ENCODE measurements at regions not wholly inside any gene's neighbourhood (a gene's known extent, or its start where the extent isn't known, plus 50 kb on each side); places are given as distances from the start of the nearest gene placed in this dataset.
A peak's percentile ranks its signal among the peaks of the same experiment; 100 is the strongest.
"Not testable (repeated sequence)": the region's sequence is repeated elsewhere in the genome, so short reads cannot be mapped to it uniquely, and the experiment has no call there.

DNA sequence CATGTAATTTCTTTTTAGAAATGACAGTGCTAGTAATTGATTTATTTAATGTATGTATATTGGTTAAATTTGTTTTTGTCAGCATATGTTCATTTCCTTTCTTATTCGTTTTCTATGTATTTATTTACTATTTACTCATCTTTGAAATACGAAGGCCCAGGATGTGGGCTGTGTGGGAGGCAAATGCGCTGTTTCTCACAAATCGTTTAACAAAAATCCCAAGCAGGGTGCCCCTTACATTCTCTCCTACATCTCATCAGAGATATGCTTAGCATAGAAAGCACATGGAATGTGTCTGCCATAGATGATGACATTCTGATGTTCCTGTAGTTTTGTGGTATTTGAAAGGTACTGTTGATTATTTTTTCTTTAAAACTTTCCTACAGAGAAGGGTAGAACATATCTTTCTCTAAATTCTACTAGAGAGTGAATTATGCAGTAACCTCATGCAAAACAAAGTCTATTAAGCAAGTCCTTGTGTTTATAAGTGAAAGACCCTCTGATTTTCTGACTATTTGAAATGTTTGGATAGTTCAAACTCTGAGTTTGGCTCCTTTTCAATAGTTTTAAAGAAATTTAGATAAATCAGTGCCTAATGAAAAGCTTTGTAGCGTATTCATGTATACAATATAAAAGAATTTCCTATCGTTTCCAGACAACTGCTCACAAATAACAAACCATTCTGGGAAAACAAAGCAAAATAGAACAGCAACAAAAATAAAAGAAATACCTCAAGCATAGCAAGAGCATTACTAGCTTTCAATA lies 111.1 kb upstream of the VGLL3 start:
- DNase-seq = no peak

GRCh38 chr3:87097733-87098132 lies 106.8 kb upstream of the VGLL3 start:
- not testable (repeated sequence) for DNase-seq

DNA sequence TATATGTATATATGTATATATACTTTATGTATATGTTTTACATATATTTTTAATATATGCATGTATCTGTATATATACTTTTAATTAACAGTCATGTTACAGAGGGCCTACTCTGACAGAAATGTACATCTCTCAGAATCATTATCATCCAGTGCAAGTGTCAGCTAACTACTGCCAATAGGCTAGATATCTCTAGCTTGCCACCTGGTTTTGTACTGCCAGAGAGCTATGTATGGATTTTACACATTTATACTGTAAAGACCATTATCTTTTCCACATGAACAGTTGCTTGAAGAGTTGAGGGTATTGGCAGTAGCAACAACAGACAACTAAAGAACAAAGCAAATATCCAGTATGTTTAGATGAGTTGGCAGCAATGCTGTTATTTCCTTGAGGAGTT lies 99.7 kb upstream of the VGLL3 start:
- DNase-seq = no peak

- no peak for DNase-seq
Observed at GRCh38 chr3:87088993-87089841, 98.3 kb upstream of the VGLL3 start.

DNA sequence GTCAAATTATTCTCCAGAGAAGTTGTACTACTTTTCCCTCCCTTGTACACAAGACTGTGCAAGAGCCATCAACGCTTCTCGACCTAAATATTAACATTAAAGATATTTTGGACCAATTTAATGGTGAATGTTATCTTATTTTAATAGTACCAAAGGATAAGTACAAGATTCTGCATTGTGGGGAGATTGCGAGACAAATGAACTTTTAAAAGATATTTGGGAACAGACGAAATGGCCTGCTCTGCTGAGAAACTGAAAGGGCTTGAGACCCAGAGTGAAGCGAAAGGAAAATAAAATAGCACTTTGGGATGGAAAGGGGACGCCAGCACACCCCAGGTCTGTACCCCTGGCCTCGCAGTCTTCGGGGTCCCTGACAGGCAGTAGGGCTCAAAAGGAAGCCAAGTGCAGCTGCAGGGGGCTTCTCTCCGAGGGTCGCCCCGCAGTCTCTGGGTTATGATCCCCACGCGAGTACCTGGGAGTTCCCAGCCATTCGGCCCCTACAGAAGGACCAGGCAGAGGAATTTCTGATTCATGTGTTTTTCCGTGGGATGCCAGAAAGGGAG lies 97.6 kb upstream of the VGLL3 start:
- no peak for DNase-seq

DNA sequence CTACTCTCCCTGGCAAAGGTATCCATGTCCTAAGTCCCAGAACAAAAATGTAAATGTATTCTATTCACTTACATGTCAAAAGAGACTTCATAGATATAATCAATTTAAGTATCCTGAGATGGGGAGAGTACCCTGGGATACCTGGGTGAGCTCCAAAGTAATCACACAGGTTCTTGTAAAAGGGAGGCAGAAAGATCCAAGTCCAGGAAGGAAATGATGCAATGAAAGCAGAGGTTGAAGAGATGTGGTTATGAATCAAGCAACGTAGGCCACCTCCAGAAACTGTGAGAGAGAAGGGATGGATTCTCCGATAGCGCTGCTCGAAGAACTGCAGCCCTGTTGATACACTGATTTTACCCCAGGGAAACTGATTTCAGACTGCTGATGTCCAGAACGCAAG lies 93.9 kb upstream of the VGLL3 start:
- no peak for DNase-seq

DNA sequence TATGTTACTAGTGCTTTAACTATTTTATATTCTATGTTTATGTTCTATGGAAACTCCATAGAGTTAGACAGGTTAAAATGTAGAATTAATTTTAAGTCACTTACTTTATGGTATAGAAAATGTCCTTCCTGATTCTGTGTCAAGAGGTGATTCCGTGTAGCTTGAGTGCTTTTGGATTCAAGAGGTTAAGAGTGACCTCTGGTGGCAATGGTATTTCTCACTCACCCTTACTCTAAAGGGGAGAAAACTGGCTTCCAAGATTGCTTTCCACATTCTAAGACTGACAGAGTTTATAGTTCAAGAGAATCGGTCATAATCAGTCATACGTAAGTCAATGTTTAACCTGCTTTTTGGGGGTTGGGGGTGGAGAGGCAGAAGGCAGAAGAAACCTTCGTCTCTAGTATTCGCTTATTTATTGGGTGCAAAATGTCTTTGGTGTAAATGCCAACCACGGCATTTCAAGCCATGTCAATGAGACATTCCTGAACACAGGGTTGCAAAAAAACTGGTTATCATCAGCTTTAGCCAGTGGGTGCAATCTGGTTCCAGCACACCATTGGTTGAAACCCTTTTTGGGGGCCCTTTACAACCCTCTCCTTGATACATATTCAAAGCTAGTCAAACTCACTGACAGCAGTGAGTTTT lies 92.0 kb upstream of the VGLL3 start:
- DNase-seq = peak in 1 of 2 experiments; percentile 41

- no peak for DNase-seq
Observed at GRCh38 chr3:87077355-87077754, 86.4 kb upstream of the VGLL3 start.

DNA sequence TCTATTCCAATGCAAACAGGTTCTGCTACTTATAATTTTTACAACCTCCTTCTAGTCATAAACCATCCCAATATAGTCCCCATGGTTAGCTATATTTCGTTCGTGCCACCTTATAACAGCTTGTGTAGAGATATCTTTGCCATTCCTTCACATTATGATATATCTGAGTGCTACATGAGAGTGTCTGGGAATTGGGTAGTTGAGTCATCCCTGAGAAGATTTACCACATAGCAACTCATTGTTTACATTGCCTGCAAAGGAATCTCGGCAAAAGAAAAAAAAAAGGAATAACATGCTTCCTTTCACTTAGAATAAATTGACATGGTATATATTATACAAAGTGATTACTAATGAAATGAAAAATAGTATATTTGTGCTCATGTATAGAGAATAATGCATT lies 86.0 kb upstream of the VGLL3 start:
- no peak for DNase-seq

DNA sequence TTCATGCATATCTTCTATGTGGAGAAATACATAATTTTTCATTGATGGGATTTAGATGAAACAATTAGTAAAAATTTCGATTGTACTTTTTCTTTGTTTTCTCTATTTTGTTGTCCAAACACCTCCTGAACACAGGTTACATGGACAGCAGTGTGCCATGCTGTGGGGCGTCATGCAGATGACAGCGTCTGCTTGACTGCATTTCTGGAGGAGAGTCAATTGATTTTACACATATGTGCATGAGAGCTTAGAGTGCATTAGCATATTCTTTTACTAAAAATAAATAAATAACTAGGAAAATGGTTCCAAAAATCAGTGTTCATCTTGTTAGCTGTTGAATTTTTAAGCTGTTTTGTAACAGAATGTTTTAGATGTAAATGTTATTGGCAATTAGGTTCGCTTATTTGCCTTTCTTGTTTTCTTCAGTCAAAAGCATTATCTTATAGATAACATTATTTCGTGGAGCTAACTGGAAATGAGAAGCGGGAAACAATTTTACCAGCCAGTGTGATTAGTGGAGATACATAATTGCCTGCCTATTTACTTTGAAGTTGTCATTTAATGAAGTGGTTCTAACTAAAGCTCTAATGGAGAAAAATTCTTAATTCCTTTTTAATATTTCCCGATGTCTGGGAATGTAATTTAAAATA lies 82.7 kb upstream of the VGLL3 start:
- DNase-seq = no peak

GRCh38 chr3:87072446-87072845 lies 81.5 kb upstream of the VGLL3 start:
- no peak for DNase-seq

- no peak for DNase-seq
Observed at GRCh38 chr3:87069971-87070370, 79.0 kb upstream of the VGLL3 start.

GRCh38 chr3:87069021-87069420 lies 78.1 kb upstream of the VGLL3 start:
- DNase-seq = no peak

DNA sequence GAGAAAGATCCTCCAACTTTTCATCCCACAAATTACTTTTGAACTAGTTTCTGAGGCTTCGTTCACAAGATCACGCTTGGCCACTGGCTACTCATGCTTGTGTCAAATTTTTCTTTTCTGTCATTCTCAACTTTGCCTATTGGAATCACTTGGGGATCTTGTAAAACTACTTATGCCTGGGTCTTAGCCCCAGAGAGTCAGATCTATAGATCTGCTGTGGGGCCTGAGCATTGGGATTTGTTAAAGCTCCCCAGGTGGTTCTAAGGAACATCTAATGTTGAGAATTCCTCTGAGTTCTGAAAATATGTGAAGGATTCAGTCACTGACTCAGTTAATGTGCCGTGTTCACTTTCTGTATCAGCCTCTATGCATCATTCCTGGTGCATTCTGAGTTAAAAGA lies 71.7 kb upstream of the VGLL3 start:
- no peak for DNase-seq

- no peak for DNase-seq
Observed at GRCh38 chr3:87057474-87057873, 66.5 kb upstream of the VGLL3 start.

DNA sequence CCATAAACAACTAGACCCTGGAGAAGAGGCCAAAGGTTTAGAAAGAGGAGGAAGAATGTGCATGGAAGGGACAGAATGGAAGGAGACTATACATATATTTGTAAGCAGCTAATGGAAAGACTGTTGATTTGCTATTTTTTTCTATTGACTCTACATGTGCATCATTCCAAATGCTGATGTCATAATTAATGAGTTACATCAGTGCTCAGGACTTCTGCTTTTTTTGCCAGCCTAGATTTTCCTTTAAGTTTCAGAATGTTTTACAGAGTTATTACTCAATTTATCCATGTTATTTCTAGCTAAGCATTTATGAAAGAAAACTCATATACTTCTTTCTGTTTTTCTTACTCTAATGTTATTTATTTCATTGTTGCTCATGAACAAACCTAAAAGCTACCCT lies 62.6 kb upstream of the VGLL3 start:
- no peak for DNase-seq

DNA sequence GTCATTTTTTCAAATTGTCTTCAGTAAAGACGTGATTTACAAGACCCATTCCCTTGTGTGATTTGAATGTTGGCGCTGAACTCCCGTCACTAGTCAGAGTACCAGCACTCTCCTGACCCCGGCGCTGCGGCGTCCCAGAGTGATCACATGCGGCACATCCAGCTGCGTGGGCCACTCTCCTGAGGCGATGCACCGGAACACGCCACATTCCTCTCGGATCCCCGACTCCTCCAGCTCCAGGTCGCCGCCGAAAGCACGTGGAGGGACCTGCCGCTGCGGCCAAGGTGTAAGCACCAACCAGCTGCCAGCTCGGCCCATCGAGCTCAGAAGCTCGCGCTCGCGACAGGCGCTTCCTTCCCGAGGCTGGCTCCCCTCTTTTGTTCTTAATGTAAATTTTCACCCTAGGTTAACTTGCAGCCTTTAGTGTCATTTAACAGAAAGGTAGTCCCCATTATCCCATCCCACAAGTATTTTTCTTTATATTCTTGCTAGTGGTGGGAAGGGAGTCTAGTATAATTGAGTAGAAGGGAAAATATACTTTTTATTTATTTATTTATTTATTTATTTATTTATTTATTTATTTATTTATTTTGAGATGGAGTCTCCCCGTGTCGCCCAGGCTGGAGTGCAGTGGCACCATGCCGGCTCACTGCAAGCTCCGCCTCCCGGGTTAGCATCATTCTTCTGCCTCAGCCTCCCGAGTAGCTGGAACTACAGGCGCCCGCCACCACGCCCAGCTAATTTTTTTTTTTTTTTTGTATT lies 61.7 kb upstream of the VGLL3 start:
- DNase-seq = no peak

DNA sequence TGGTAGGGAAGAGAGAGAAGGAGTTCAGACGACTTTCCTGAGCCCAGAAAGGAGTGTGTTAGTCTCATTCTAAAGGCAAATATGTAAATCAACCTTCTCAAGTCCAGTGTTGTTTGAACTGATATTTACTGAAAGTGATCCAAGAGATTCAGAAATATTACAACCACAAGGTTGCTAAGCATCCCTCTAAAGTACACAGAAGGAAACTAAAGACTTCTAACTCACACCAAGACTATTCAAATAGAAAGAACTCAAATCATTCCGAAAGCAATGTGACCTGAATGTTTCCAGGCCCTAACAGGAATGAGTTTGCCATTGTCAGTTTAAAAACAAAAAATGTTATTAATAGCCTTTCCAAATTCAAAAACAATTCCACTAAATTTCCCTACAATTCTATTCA lies 56.9 kb upstream of the VGLL3 start:
- DNase-seq = no peak

DNA sequence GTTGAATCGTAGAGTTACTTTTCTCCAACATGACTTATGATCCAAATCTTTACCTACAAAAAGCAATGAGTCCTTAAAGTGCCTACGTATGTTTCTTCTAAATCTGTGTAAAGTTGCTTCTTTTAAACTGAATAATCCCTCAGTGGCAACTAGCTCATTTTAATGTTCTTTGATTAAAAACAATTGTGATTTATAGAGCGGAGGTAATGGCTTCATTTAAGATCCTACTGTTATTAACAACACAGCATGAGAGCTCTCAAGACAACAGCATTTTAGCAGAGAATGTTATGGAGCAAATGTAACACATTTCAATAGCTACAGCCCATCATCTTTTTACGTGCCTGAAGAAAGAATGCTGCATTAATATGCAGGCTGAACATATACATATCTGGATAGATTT lies 55.3 kb upstream of the VGLL3 start:
- DNase-seq = no peak

- DNase-seq = no peak
Observed at GRCh38 chr3:87045473-87045872, 54.5 kb upstream of the VGLL3 start.

- no peak for DNase-seq
Observed at GRCh38 chr3:87044846-87045245, 53.9 kb upstream of the VGLL3 start.

GRCh38 chr3:87044409-87044808 lies 53.5 kb upstream of the VGLL3 start:
- no peak for DNase-seq
